ENCODE measurements at regions not wholly inside any gene's neighbourhood (a gene's known extent, or its start where the extent isn't known, plus 50 kb on each side); places are given as distances from the start of the nearest gene placed in this dataset.

DNA sequence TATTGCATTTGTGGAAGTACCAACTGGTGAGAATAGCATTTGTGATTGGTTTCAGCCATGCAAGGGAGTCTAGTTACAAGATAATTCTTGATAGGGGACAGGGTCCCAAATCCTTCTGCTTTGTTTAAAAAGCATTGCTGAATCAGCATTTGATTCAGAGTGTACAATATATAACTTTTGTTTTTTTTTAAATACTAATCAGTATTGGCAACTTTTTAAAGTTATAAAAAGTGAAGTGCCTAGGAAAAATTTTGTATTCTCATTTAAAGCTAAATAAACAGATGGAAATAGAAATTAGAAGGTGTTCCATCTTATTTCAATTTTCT lies 75.4 kb upstream of the SLC25A26 start:
- in situ Hi-C loops (cut with MboI) = loop anchor here (25.0 kb wide), 1 partner anchor 358 kb away; no protein-coding TSS in a partner anchor
- DNase-seq (ENCODE audit: extremely low read depth in 1 of 4, low spot score in 3 of 4) (no peak), ATAC-seq (no peak), FAIRE-seq (no peak)
- TF ChIP-seq POLR2A (conservative IDR thresholded peaks at IDR 0.05) (no peak), MAFG (tag; conservative IDR thresholded peaks at IDR 0.05) (peak; percentile 23; the same call in 1 of the 2 replicates), ZNF316 (IDR thresholded peaks at IDR 0.05) (peak; percentile 74), C11orf30 (IDR thresholded peaks at IDR 0.05; ENCODE audit: low read depth) (peak; percentile 31; the same call in 1 of the 2 replicates)
- TF ChIP-seq, protein P1, sequence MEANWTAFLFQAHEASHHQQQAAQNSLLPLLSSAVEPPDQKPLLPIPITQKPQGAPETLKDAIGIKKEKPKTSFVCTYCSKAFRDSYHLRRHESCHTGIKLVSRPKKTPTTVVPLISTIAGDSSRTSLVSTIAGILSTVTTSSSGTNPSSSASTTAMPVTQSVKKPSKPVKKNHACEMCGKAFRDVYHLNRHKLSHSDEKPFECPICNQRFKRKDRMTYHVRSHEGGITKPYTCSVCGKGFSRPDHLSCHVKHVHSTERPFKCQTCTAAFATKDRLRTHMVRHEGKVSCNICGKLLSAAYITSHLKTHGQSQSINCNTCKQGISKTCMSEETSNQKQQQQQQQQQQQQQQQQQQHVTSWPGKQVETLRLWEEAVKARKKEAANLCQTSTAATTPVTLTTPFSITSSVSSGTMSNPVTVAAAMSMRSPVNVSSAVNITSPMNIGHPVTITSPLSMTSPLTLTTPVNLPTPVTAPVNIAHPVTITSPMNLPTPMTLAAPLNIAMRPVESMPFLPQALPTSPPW (CRISPR knock-in tag; IDR thresholded peaks at IDR 0.05) = no peak
- TF ChIP-seq, protein P2, sequence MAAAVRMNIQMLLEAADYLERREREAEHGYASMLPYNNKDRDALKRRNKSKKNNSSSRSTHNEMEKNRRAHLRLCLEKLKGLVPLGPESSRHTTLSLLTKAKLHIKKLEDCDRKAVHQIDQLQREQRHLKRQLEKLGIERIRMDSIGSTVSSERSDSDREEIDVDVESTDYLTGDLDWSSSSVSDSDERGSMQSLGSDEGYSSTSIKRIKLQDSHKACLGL (CRISPR knock-in tag; IDR thresholded peaks at IDR 0.05; ENCODE audit: borderline replicate concordance, poor library complexity, severe bottlenecking) = no peak
- Histone ChIP-seq H3K36me3 (ENCODE audit: control insufficient read depth, insufficient read depth, low read length) (no peaks in the 10 kb centered on the region), H3K79me2 (ENCODE audit: control insufficient read depth, insufficient read depth, low read length) (no peaks in the 10 kb centered on the region), H3K27me3 (ENCODE audit: control insufficient read depth in 2 of 2, insufficient read depth in 2 of 2, low read length in 2 of 2) (no peaks in the 10 kb centered on the region), H4K20me1 (replicated peaks; ENCODE audit: control insufficient read depth, insufficient read depth, low read length) (no peaks in the 10 kb centered on the region), H3K9me3 (replicated peaks; ENCODE audit: control insufficient read depth, insufficient read depth, low read depth, low read length) (no peaks in the 10 kb centered on the region), H3K9ac (ENCODE audit: insufficient read depth in 1 of 2, low read depth in 2 of 2, low read length in 2 of 2) (no peak overlapping the region), H3K4me2 (ENCODE audit: insufficient read depth, low read length) (no peak overlapping the region), H3K4me1 (replicated peaks in 1 of 2; ENCODE audit: control insufficient read depth in 2 of 2, insufficient read depth in 2 of 2, low read length in 2 of 2) (no peaks in the 10 kb centered on the region), H3K9me1 (ENCODE audit: control insufficient read depth, insufficient read depth, low read length) (no peaks in the 10 kb centered on the region), H3K27ac (ENCODE audit: extremely low read depth, low read depth, low read length) (no peak overlapping the region), H2AFZ (ENCODE audit: low read depth, low read length) (no peak overlapping the region), H3K4me3 (no peak overlapping the region)
- intact Hi-C loops (cut with micrococcal nuclease) = no loop called here
- ChIA-PET POLR2A (no interaction called here), CTCF (ENCODE audit: low intra/inter-chr PET ratio) (no interaction called here)
- BruUV-seq (replicated peaks) = no TSS peak
